ENCODE measurements at regions not wholly inside any gene's neighbourhood (a gene's known extent, or its start where the extent isn't known, plus 50 kb on each side); places are given as distances from the start of the nearest gene placed in this dataset.

- TF ChIP-seq POLR2AphosphoS5 (IDR thresholded peaks at IDR 0.05) (no peak), CTCF (IDR thresholded peaks at IDR 0.05) (no peak), POLR2A (IDR thresholded peaks at IDR 0.05) (no peak)
Measured at GRCh38 chr7:96637522-96637921, 72.1 kb downstream of the SEM1 start.

All from stomach (tissue), 4 donors.